ENCODE measurements at regions not wholly inside any gene's neighbourhood (a gene's known extent, or its start where the extent isn't known, plus 50 kb on each side); places are given as distances from the start of the nearest gene placed in this dataset.

- no peak for TF ChIP-seq CTCF (IDR thresholded peaks at IDR 0.05)
- no peak for TF ChIP-seq POLR2AphosphoS5 (IDR thresholded peaks at IDR 0.05)
- TF ChIP-seq EP300 (IDR thresholded peaks at IDR 0.05) = no peak
- no peak for TF ChIP-seq POLR2A (IDR thresholded peaks at IDR 0.05)
These were observed 186.1 kb downstream of the HSD17B3 start for GRCh38 chr9:96115836-96116235.
